CD4-positive, alpha-beta T cell (primary cell): ENCODE measurements at regions not wholly inside any gene's neighbourhood (a gene's known extent, or its start where the extent isn't known, plus 50 kb on each side); places are given as distances from the start of the nearest gene placed in this dataset.

Experiments used
- ATAC-seq: fragments of 200-7000 bp; cut with Tn5 transposase; one replicate; pipeline ENCODE4 v1.10.0; 2022; ENCODE audit warnings: mild to moderate bottlenecking; ENCODE audit not compliant: poor library complexity
- CTCF ChIA-PET: fragments of 350-600 bp; sonication (Branson Sonifier 250); formaldehyde crosslinking; loops from one replicate; lab custom pipeline; 2021; ENCODE audit warnings: antibody characterized with exemption, inconsistent platforms; lab: Charles Lee
- POLR2A ChIA-PET: fragments of 350-600 bp; sonication (Branson Sonifier 250); formaldehyde crosslinking; loops from one replicate; lab custom pipeline; 2021; ENCODE audit warnings: antibody characterized with exemption, inconsistent platforms; lab: Charles Lee
- DNase-seq, 14 experiments: peaks; one replicate each; pipeline ENCODE4 v3.0.0-alpha.2; 2013 to 2020; ENCODE audit warnings: mixed read lengths in 2 of 14
- H3K27ac ChIP-seq, 2 donors: one replicate each; pipeline versions ENCODE4 v1.5.1 to v1.7.0; 2013; ENCODE audit warnings: low read length in 2 of 2, low read depth in 1 of 2, mild to moderate bottlenecking in 1 of 2
- H3K27me3 ChIP-seq, 2 experiments: 1 replicate in 1 of 2; 2 replicates in 1 of 2; pipeline versions ENCODE4 v1.6.1 to v1.7.0; 2013; ENCODE audit warnings: low read length in 2 of 2, control low read depth in 1 of 2, mild to moderate bottlenecking in 1 of 2, moderate library complexity in 1 of 2; ENCODE audit not compliant: insufficient read depth in 2 of 2, control insufficient read depth in 1 of 2
- H3K36me3 ChIP-seq: one replicate; pipeline ENCODE4 v1.6.1; 2013; ENCODE audit warnings: low read length, control low read depth; ENCODE audit not compliant: insufficient read depth
- H3K4me1 ChIP-seq: one replicate; pipeline ENCODE4 v1.6.1; 2013; ENCODE audit warnings: low read length, control low read depth; ENCODE audit not compliant: insufficient read depth
- H3K4me3 ChIP-seq: one replicate; pipeline ENCODE4 v1.5.1; 2013; ENCODE audit warnings: mild to moderate bottlenecking, low read length, moderate library complexity
- H3K9me3 ChIP-seq, 2 experiments: 1 replicate in 1 of 2; 2 replicates in 1 of 2; pipeline versions ENCODE4 v1.6.1 to v1.7.0; 2013; ENCODE audit warnings: low read length in 2 of 2, mild to moderate bottlenecking in 2 of 2, control low read depth in 1 of 2, moderate library complexity in 1 of 2; ENCODE audit not compliant: control insufficient read depth in 1 of 2, insufficient read depth in 1 of 2
- H3K27ac Mint-ChIP-seq: one replicate; pipeline ENCODE4 v1.8.0; 2020; ENCODE audit warnings: mixed read lengths
- H3K27me3 Mint-ChIP-seq: one replicate; pipeline ENCODE4 v1.8.0; 2021; ENCODE audit warnings: mixed read lengths
- H3K36me3 Mint-ChIP-seq: one replicate; pipeline ENCODE4 v1.8.0; 2021; ENCODE audit warnings: low read depth, mixed read lengths
- H3K4me1 Mint-ChIP-seq: one replicate; pipeline ENCODE4 v1.8.0; 2021; ENCODE audit warnings: low read depth, mixed read lengths
- H3K4me3 Mint-ChIP-seq: one replicate; pipeline ENCODE4 v1.8.0; 2020; ENCODE audit warnings: mild to moderate bottlenecking, mixed read lengths
- H3K9me3 Mint-ChIP-seq: one replicate; pipeline ENCODE4 v1.8.0; 2020; ENCODE audit warnings: mixed read lengths
- intact Hi-C, 2 experiments: fragments of 100-400 bp; cut with DNase I in 1 of 2; cut with micrococcal nuclease in 1 of 2; formaldehyde crosslinking; loops; one replicate each; pipeline versions ENCODE4 v1.15.1 to v1.9.0; 2023 to 2025; cut with DNase I, micrococcal nuclease
- TF ChIP-seq, protein P1 (sequence below): fragments of 200-600 bp; IDR thresholded peaks from one replicate; pipeline ENCODE4 v1.8.0; 2022; ENCODE audit warnings: antibody characterized with exemption, mild to moderate bottlenecking

DNA sequence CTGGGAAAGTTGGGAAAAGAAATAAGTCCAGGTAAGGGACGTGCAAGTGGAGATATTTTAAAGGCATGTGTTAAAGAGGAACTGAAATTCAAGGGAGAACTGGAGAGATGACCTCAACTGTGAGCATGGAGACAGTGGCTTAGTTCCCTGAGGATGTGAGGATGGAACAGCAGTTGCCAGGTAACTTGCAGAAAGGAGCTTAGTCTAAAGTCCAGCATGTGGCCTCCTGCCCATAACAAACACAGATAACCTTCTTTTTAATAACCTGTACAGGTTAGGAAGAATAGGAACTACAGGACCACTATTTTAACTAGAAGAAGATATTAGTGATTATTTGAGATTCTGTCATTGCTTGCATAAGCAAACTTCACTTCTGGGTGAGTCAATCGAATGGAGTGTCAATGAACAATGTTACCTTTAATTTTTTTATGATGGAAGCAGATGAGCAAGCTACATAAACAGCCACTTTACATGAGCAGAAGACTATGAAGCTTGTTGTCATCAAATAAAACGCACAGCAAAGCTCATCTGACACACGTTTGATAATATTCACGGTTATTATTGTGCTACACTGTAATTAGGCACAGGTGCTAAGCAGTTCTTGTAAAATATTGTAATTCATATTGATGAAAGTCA is 291.7 kb upstream of the DDHD1 start:
- Mint-ChIP-seq H3K9me3 (peaks cover 5% of the 10 kb centered on the region), H3K36me3 (no peaks in the 10 kb centered on the region), H3K27ac (no peak overlapping the region), H3K27me3 (no peaks in the 10 kb centered on the region), H3K4me3 (no peak overlapping the region), H3K4me1 (no peaks in the 10 kb centered on the region)
- DNase-seq (no peak), ATAC-seq (no peak)
- POLR2A ChIA-PET = no interaction called here
- H3K27ac ChIP-seq = no peak overlapping the region
- TF ChIP-seq, protein P1, sequence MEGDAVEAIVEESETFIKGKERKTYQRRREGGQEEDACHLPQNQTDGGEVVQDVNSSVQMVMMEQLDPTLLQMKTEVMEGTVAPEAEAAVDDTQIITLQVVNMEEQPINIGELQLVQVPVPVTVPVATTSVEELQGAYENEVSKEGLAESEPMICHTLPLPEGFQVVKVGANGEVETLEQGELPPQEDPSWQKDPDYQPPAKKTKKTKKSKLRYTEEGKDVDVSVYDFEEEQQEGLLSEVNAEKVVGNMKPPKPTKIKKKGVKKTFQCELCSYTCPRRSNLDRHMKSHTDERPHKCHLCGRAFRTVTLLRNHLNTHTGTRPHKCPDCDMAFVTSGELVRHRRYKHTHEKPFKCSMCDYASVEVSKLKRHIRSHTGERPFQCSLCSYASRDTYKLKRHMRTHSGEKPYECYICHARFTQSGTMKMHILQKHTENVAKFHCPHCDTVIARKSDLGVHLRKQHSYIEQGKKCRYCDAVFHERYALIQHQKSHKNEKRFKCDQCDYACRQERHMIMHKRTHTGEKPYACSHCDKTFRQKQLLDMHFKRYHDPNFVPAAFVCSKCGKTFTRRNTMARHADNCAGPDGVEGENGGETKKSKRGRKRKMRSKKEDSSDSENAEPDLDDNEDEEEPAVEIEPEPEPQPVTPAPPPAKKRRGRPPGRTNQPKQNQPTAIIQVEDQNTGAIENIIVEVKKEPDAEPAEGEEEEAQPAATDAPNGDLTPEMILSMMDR = no peak
- no peak overlapping the region for H3K4me3 ChIP-seq
- intact Hi-C loops = no loop called here
- no peaks in the 10 kb centered on the region for H3K4me1 ChIP-seq
- H3K36me3 ChIP-seq = no peaks in the 10 kb centered on the region
- no peaks in the 10 kb centered on the region for H3K27me3 ChIP-seq
- CTCF ChIA-PET = no interaction called here
- H3K9me3 ChIP-seq = peaks cover 0 to 3% of the 10 kb centered on the region in 2 experiments

DNA sequence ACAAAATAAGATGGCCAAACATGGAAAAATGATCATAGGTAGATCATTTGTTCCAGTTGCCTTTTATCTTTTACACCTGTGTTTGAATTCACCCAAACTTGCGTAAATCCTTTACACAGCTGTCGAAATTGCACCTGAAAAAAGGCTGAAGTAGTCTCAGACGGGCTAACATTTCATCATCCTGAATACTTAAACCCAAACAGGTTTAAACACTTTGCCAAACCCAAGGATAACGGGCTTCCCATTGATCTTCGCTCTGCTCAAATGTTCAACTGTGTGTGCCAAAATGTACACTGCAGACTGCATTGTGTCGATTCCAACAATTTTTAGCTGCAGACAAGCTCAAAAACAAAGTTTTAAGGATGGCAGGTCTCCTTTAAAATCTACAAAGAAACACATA is 288.7 kb upstream of the DDHD1 start:
- H3K4me1 Mint-ChIP-seq = no peaks in the 10 kb centered on the region
- TF ChIP-seq, protein P1 = no peak
- DNase-seq (no peak), ATAC-seq (no peak)
- ChIA-PET POLR2A (no interaction called here), CTCF (no interaction called here)
- H3K36me3 Mint-ChIP-seq = no peaks in the 10 kb centered on the region
- intact Hi-C loops = no loop called here
- H3K27me3 ChIP-seq = no peaks in the 10 kb centered on the region
- H3K4me3 ChIP-seq = no peak overlapping the region
- H3K27me3 Mint-ChIP-seq = no peaks in the 10 kb centered on the region
- no peak overlapping the region for H3K27ac Mint-ChIP-seq
- no peaks in the 10 kb centered on the region for H3K4me1 ChIP-seq
- no peak overlapping the region for H3K4me3 Mint-ChIP-seq
- no peaks in the 10 kb centered on the region for H3K36me3 ChIP-seq
- H3K27ac ChIP-seq = no peak overlapping the region
- H3K9me3 ChIP-seq = no peaks in the 10 kb centered on the region
- H3K9me3 Mint-ChIP-seq = peaks cover 5% of the 10 kb centered on the region

DNA sequence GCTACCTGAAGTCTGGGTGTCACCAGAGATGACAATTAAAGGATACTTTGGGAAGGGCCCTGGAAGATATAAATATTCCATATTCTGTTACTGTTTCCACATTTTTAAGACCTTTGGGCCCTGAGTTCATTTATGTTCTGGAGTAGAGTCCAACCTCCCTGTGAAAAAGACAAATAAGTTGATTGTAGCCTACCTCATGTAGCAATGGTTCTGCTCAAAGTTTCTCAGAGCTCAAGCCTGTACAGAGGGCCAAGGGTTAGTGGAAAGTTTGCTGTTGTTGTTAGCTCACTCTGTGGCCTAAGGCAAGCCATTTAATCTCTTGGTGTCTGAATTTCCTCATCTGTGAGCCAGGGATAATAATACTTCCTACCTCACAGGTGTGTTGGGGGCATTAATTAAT is 284.7 kb upstream of the DDHD1 start:
- Mint-ChIP-seq H3K27ac (no peak overlapping the region), H3K36me3 (no peaks in the 10 kb centered on the region), H3K4me1 (no peaks in the 10 kb centered on the region), H3K4me3 (no peak overlapping the region), H3K27me3 (no peaks in the 10 kb centered on the region), H3K9me3 (peaks cover 5% of the 10 kb centered on the region)
- ATAC-seq (no peak), DNase-seq (no peak)
- Histone ChIP-seq H3K4me1 (no peaks in the 10 kb centered on the region), H3K36me3 (no peaks in the 10 kb centered on the region), H3K27me3 (no peaks in the 10 kb centered on the region), H3K27ac (no peak overlapping the region), H3K9me3 (no peaks in the 10 kb centered on the region), H3K4me3 (no peak overlapping the region)
- ChIA-PET POLR2A (no interaction called here), CTCF (no interaction called here)
- intact Hi-C loops = no loop called here
- TF ChIP-seq, protein P1 = no peak
